ENCODE measurements at regions not wholly inside any gene's neighbourhood (a gene's known extent, or its start where the extent isn't known, plus 50 kb on each side); places are given as distances from the start of the nearest gene placed in this dataset.
A peak's percentile ranks its signal among the peaks of the same experiment; 100 is the strongest.

DNA sequence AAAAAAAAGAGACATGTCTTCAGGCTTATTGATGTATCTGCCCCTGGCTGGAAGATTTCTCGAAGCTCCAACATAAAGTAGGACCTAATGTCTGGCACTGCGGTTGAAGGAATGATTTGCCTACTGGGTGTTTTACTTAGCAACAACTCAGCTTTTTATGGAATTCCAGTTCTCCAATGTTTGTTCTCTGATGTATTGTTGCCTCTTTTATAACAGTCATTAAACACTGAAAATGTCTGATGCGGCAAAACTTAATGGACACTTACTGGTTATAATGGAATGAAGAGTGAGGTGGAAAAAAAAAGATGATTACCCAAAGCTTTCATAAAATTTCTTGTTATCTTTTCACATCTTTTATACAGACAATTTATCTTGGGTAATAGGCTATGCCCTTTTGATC is 75.6 kb upstream of the ZFP42 start:
- DNase-seq (ENCODE audit: low read depth in 1 of 2, low spot score in 1 of 2), result no peak
- no peak for TF ChIP-seq JUND (IDR thresholded peaks at IDR 0.05; ENCODE audit: low read depth)
- in situ Hi-C loops (cut with HindIII; ENCODE audit: low pct_unique_long_range_greater_than_20kb, low sequenced_read_pairs), result no loop called here

DNA sequence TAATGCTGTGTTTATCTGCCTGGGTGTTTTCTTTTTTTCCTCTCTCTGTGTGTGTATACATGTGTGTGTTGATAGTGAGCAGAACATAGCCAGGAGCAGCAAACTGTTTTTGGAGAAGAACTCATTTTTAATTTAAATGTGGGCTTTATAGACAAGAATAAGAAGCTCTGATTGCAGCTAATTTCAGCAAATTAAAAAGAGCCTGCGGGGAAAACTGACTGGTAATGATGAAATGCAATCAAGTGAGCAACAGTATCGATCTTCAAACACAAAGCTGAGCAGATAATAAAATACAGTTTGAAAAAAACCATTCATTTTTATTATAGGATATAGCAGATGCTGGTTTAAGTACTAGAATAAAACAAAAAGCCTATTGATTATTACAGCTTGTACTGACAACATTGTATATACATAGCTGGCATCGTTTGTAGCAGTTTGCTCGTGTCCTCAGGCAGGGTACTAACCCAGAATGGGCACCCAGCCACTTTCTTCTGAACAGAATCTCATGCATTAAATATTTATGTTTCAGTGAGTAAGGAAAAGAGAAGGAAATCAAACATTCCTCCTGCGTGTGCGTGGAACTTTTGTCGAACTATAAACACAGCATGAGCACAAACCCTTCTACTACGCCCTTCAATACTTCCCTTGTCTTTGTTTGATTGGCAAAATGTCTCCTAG is 73.5 kb upstream of the ZFP42 start:
- TF ChIP-seq JUND (IDR thresholded peaks at IDR 0.05; ENCODE audit: low read depth), result no peak
- DNase-seq (ENCODE audit: low read depth in 1 of 2, low spot score in 1 of 2), result no peak
- in situ Hi-C loops (cut with HindIII; ENCODE audit: low pct_unique_long_range_greater_than_20kb, low sequenced_read_pairs), result no loop called here

DNA sequence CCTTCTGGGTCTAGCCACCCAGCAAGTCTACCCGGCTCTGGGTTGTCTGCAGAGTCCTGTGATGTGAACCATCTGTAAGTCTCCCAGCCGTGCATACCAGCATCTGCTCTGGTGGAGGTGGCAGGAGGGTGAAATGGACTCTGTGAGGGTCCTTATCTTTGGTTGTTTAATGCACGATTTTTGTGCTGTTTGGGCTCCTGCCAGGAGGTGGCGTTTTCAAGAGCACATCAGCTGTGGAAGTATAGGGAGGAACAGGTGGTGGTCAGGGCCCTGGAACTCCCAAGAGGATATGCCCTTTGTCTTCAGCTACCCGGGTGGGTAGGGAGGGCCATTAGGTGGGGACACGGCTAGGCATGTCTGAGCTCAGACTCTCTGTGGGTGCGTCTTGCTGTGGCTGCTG is 66.5 kb upstream of the ZFP42 start:
- in situ Hi-C loops (cut with HindIII; ENCODE audit: low pct_unique_long_range_greater_than_20kb, low sequenced_read_pairs), result no loop called here
- no peak for TF ChIP-seq JUND (IDR thresholded peaks at IDR 0.05; ENCODE audit: low read depth)
- DNase-seq (ENCODE audit: low read depth in 1 of 2, low spot score in 1 of 2), result peak in 1 of 2 experiments; percentile 17

DNA sequence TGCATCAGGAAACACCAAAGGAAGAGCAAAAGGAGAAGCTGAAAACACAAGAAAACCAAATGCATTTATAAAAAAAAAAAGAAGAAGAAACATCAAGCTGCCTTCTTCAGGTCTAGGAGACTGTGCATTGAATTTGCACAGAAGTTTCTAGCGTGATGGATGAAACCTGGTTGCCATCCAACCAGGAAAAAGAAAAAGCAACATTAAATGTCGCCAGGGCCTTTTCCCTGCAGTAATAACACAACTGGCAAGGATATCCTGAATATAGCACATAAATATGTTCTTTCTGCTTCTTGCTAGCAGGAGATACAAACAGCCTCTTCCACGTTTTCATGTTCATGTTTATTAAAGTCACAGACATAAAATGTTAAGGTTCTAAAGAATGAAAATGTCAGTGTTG is 60.8 kb upstream of the ZFP42 start:
- no peak for TF ChIP-seq JUND (IDR thresholded peaks at IDR 0.05; ENCODE audit: low read depth)
- DNase-seq (ENCODE audit: low read depth in 1 of 2, low spot score in 1 of 2), result no peak
- in situ Hi-C loops (cut with HindIII; ENCODE audit: low pct_unique_long_range_greater_than_20kb, low sequenced_read_pairs), result no loop called here

DNA sequence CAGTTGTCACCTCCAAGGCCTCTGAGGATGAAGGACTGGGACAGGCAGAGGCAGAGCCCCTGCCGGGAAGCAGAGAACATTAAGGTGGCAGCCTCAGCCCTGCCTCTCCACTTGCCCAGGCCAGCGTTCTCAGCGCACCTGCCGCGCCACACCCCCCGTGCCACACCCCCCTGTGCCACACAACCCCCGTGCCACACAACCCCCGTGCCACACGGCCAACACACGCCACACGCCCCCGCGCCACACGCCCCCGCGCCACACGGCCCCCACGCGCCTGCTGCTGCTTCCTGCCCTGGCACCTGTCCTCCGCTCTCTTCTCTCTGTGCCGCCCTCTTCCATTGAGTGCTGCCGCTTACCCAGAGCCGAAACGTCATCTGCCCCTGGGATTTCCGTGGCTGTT is 58.0 kb upstream of the ZFP42 start:
- no peak for TF ChIP-seq JUND (IDR thresholded peaks at IDR 0.05; ENCODE audit: low read depth)
- in situ Hi-C loops (cut with HindIII; ENCODE audit: low pct_unique_long_range_greater_than_20kb, low sequenced_read_pairs), result no loop called here
- no peak for DNase-seq (ENCODE audit: low read depth in 1 of 2, low spot score in 1 of 2)

GRCh38 chr4:187940299-187940698 is 55.3 kb upstream of the ZFP42 start:
- no peak for DNase-seq (ENCODE audit: low read depth in 1 of 2, low spot score in 1 of 2)
- in situ Hi-C loops (cut with HindIII; ENCODE audit: low pct_unique_long_range_greater_than_20kb, low sequenced_read_pairs), result no loop called here
- TF ChIP-seq JUND (IDR thresholded peaks at IDR 0.05; ENCODE audit: low read depth), result no peak

GRCh38 chr4:187942968-187943367 is 52.6 kb upstream of the ZFP42 start:
- in situ Hi-C loops (cut with HindIII; ENCODE audit: low pct_unique_long_range_greater_than_20kb, low sequenced_read_pairs), result no loop called here
- no peak for DNase-seq (ENCODE audit: low read depth in 1 of 2, low spot score in 1 of 2)
- TF ChIP-seq JUND (IDR thresholded peaks at IDR 0.05; ENCODE audit: low read depth), result no peak

GRCh38 chr4:187944179-187944578 is 51.4 kb upstream of the ZFP42 start:
- in situ Hi-C loops (cut with HindIII; ENCODE audit: low pct_unique_long_range_greater_than_20kb, low sequenced_read_pairs), result no loop called here
- TF ChIP-seq JUND (IDR thresholded peaks at IDR 0.05; ENCODE audit: low read depth), result no peak
- no peak for DNase-seq (ENCODE audit: low read depth in 1 of 2, low spot score in 1 of 2)
